ENCODE measurements at regions not wholly inside any gene's neighbourhood (a gene's known extent, or its start where the extent isn't known, plus 50 kb on each side); places are given as distances from the start of the nearest gene placed in this dataset.

GRCh38 chr2:145669301-145669700 lies 1149.4 kb upstream of the ZEB2 start:
- H3K4me1 Mint-ChIP-seq: peaks cover 25% of the 10 kb centered on the region
- Histone ChIP-seq H4K20me1 (replicated peaks; ENCODE audit: insufficient read depth) (no peaks in the 10 kb centered on the region), H2AFZ (no peak overlapping the region), H3K4me1 (ENCODE audit: insufficient read depth) (peaks cover 25% of the 10 kb centered on the region), H3K27me3 (ENCODE audit: insufficient read depth) (no peaks in the 10 kb centered on the region), H3K9me2 (ENCODE audit: insufficient read depth) (no peaks in the 10 kb centered on the region), H3F3A (replicated peaks; ENCODE audit: low read depth) (no peaks in the 10 kb centered on the region), H3K79me2 (replicated peaks; ENCODE audit: insufficient read depth) (no peaks in the 10 kb centered on the region), H3K4me3 (no peak overlapping the region), H3K27ac (ENCODE audit: low read depth) (no peak overlapping the region), H3K4me2 (peak overlapping the region; percentile 41; the same call in 1 of the 2 replicates), H3K36me3 (ENCODE audit: insufficient read depth) (no peaks in the 10 kb centered on the region)
- H3K9me3 Mint-ChIP-seq: no peaks in the 10 kb centered on the region
- no peak overlapping the region for H3K4me3 Mint-ChIP-seq
- DNase-seq (ENCODE audit: low spot score) (no peak), ATAC-seq (no peak)
- H3K36me3 Mint-ChIP-seq (ENCODE audit: low read depth): no peaks in the 10 kb centered on the region
- H3K27ac Mint-ChIP-seq: no peak overlapping the region
- H3K27me3 Mint-ChIP-seq (ENCODE audit: insufficient read depth, low read depth, poor library complexity): no peaks in the 10 kb centered on the region
- TF ChIP-seq REST (IDR thresholded peaks at IDR 0.05; ENCODE audit: unreplicated experiment) (no peak), EZH2phosphoT487 (IDR thresholded peaks at IDR 0.05; ENCODE audit: unreplicated experiment) (no peak), POLR2AphosphoS5 (IDR thresholded peaks at IDR 0.05; ENCODE audit: low read depth) (no peak), EZH2 (IDR thresholded peaks at IDR 0.05; ENCODE audit: low read depth, unreplicated experiment) (no peak), STAT1 (IDR thresholded peaks at IDR 0.05; ENCODE audit: unreplicated experiment) (no peak), ZNF331 (CRISPR knock-in tag; IDR thresholded peaks at IDR 0.05; ENCODE audit: low read depth) (no peak), JUNB (IDR thresholded peaks at IDR 0.05; ENCODE audit: unreplicated experiment) (no peak), ETS1 (IDR thresholded peaks at IDR 0.05) (no peak), ZNF114 (CRISPR knock-in tag; IDR thresholded peaks at IDR 0.05) (no peak), CREB1 (CRISPR knock-in tag; IDR thresholded peaks at IDR 0.05; ENCODE audit: low read depth) (no peak), NANOG (IDR thresholded peaks at IDR 0.05; ENCODE audit: borderline replicate concordance) (no peak), CTCF (conservative IDR thresholded peaks at IDR 0.05; ENCODE audit: low read depth in 2 of 2) (no peak)

Data from GM23338 (cell line).